Suppressor macrophage treated with lipopolysaccharide for 1 hour (primary cell): ENCODE measurements at regions not wholly inside any gene's neighbourhood (a gene's known extent, or its start where the extent isn't known, plus 50 kb on each side); places are given as distances from the start of the nearest gene placed in this dataset.
A peak's percentile ranks its signal among the peaks of the same experiment; 100 is the strongest.

ENCODE experiments used
- DNase-seq, 3 donors: peaks; one replicate each; pipeline ENCODE4 v3.0.0-alpha.2; 2020 to 2022

GRCh38 chr9:108325406-108325805 lies 530.4 kb downstream of the ACTL7B start:
- DNase-seq = peak in 2 of 3 donors; percentile 17 to 20

GRCh38 chr9:108323615-108324014 lies 532.2 kb downstream of the ACTL7B start:
- no peak for DNase-seq

- no peak for DNase-seq
These were observed 533.3 kb downstream of the ACTL7B start for GRCh38 chr9:108322326-108323098.

- DNase-seq = peak; percentile 60 to 81 (median 72)
These were observed 539.2 kb downstream of the ACTL7B start for GRCh38 chr9:108316630-108317029.

- DNase-seq = no peak
These were observed 539.7 kb downstream of the ACTL7B start for GRCh38 chr9:108316066-108316465.

GRCh38 chr9:108311745-108312144 lies 544.0 kb downstream of the ACTL7B start:
- no peak for DNase-seq

GRCh38 chr9:108310202-108310601 lies 545.6 kb downstream of the ACTL7B start:
- DNase-seq = no peak

GRCh38 chr9:108300306-108301287 lies 555.2 kb downstream of the ACTL7B start:
- peak; percentile 54 to 66 (median 61) for DNase-seq

- DNase-seq = peak; percentile 60 to 77 (median 71)
These were observed 558.7 kb downstream of the ACTL7B start for GRCh38 chr9:108297073-108297472.

GRCh38 chr9:108296056-108296455 lies 559.7 kb downstream of the ACTL7B start:
- peak; percentile 48 to 58 (median 58) for DNase-seq

- no peak for DNase-seq
These were observed 564.2 kb downstream of the ACTL7B start for GRCh38 chr9:108291586-108291932.

- no peak for DNase-seq
These were observed 564.8 kb downstream of the ACTL7B start for GRCh38 chr9:108290839-108291585.

- DNase-seq = no peak
These were observed 569.1 kb downstream of the ACTL7B start for GRCh38 chr9:108286638-108287206.

GRCh38 chr9:108283696-108284095 lies 572.1 kb downstream of the ACTL7B start:
- DNase-seq = no peak

- DNase-seq = peak; percentile 26 to 51 (median 30)
These were observed 572.9 kb downstream of the ACTL7B start for GRCh38 chr9:108282872-108283271.

- no peak for DNase-seq
These were observed 574.1 kb downstream of the ACTL7B start for GRCh38 chr9:108281696-108282095.

GRCh38 chr9:108278341-108278740 lies 577.4 kb downstream of the ACTL7B start:
- DNase-seq = no peak

- no peak for DNase-seq
These were observed 578.6 kb downstream of the ACTL7B start for GRCh38 chr9:108277216-108277615.

GRCh38 chr9:108275906-108276305 lies 579.9 kb downstream of the ACTL7B start:
- DNase-seq = no peak

- DNase-seq = no peak
These were observed 580.8 kb downstream of the ACTL7B start for GRCh38 chr9:108274971-108275370.

GRCh38 chr9:108273988-108274387 lies 581.8 kb downstream of the ACTL7B start:
- DNase-seq = no peak

GRCh38 chr9:108272349-108272899 lies 583.4 kb downstream of the ACTL7B start:
- DNase-seq = peak; percentile 61 to 82 (median 72)
